CD8-positive, alpha-beta memory T cell (primary cell): ENCODE measurements at regions not wholly inside any gene's neighbourhood (a gene's known extent, or its start where the extent isn't known, plus 50 kb on each side); places are given as distances from the start of the nearest gene placed in this dataset.

ENCODE experiments used
- CTCF ChIA-PET: fragments of 350-600 bp; sonication (Branson Sonifier 250); formaldehyde crosslinking; loops from one replicate; lab custom pipeline; 2021; ENCODE audit warnings: antibody characterized with exemption; lab: Charles Lee
- POLR2A ChIA-PET: fragments of 350-600 bp; sonication (Branson Sonifier 250); formaldehyde crosslinking; loops from one replicate; lab custom pipeline; 2021; ENCODE audit warnings: antibody characterized with exemption; lab: Charles Lee
- DNase-seq, 5 donors: peaks; one replicate each; pipeline versions ENCODE4 v3.0.0 to v3.0.0-alpha.2; 2020 to 2022; ENCODE audit warnings: mixed read lengths in 1 of 5
- H3K27ac ChIP-seq: one replicate; pipeline ENCODE4 v1.7.0; 2013; ENCODE audit warnings: low read depth, mild to moderate bottlenecking, low read length, moderate library complexity
- H3K27me3 ChIP-seq: 2 replicates; pipeline ENCODE4 v1.7.0; 2013; ENCODE audit warnings: low read length, mild to moderate bottlenecking; ENCODE audit not compliant: insufficient read depth, poor library complexity, severe bottlenecking
- H3K36me3 ChIP-seq: 2 replicates; pipeline ENCODE4 v1.7.0; 2013; ENCODE audit warnings: mild to moderate bottlenecking, low read length, moderate library complexity; ENCODE audit not compliant: insufficient read depth
- H3K4me1 ChIP-seq: 2 replicates; pipeline ENCODE4 v1.7.0; 2013; ENCODE audit warnings: mild to moderate bottlenecking, low read length, moderate library complexity; ENCODE audit not compliant: insufficient read depth
- H3K4me3 ChIP-seq: 2 replicates; pipeline ENCODE4 v1.7.0; 2013; ENCODE audit warnings: mild to moderate bottlenecking, low read length
- H3K9me3 ChIP-seq: 2 replicates; pipeline ENCODE4 v1.7.0; 2013; ENCODE audit warnings: mild to moderate bottlenecking, low read length
- H3K27ac Mint-ChIP-seq, 8 donors: one replicate each; pipeline ENCODE4 v1.8.0; 2020 to 2021; ENCODE audit warnings: mixed read lengths in 8 of 8, mild to moderate bottlenecking in 6 of 8, inconsistent platforms in 3 of 8, moderate library complexity in 3 of 8
- H3K27me3 Mint-ChIP-seq, 2 donors: one replicate each; pipeline ENCODE4 v1.8.0; 2020 to 2021; ENCODE audit warnings: mixed read lengths in 2 of 2, mild to moderate bottlenecking in 1 of 2, moderate library complexity in 1 of 2
- H3K36me3 Mint-ChIP-seq, 3 donors: one replicate each; pipeline ENCODE4 v1.8.0; 2020 to 2021; ENCODE audit warnings: mixed read lengths in 3 of 3, inconsistent platforms in 1 of 3, mild to moderate bottlenecking in 1 of 3
- H3K4me1 Mint-ChIP-seq, 3 donors: one replicate each; pipeline ENCODE4 v1.8.0; 2020 to 2021; ENCODE audit warnings: mixed read lengths in 3 of 3, inconsistent platforms in 1 of 3, mild to moderate bottlenecking in 1 of 3
- H3K4me3 Mint-ChIP-seq, 7 donors: one replicate each; pipeline ENCODE4 v1.8.0; 2020 to 2021; ENCODE audit warnings: mixed read lengths in 7 of 7, mild to moderate bottlenecking in 6 of 7, moderate library complexity in 4 of 7, inconsistent platforms in 2 of 7
- H3K9me3 Mint-ChIP-seq, 5 donors: one replicate each; pipeline ENCODE4 v1.8.0; 2020 to 2022; ENCODE audit warnings: mixed read lengths in 5 of 5, mild to moderate bottlenecking in 3 of 5, moderate library complexity in 2 of 5, inconsistent platforms in 1 of 5

- CTCF ChIA-PET = no interaction called here
Observed at GRCh38 chr11:116563028-116563711, 209.6 kb downstream of the BUD13 start.

GRCh38 chr11:116560589-116560988, 212.2 kb downstream of the BUD13 start:
- Histone ChIP-seq H3K36me3 (no peaks in the 10 kb centered on the region), H3K4me3 (no peak overlapping the region), H3K27me3 (no peaks in the 10 kb centered on the region), H3K9me3 (no peaks in the 10 kb centered on the region), H3K4me1 (no peaks in the 10 kb centered on the region), H3K27ac (no peak overlapping the region)
- Mint-ChIP-seq H3K9me3 (peaks cover 0 to 11% (median 6%) of the 10 kb centered on the region in 5 donors), H3K36me3 (no peaks in the 10 kb centered on the region), H3K27me3 (peaks cover 12 to 19% of the 10 kb centered on the region in 2 donors), H3K4me3 (no peak overlapping the region), H3K27ac (no peak overlapping the region), H3K4me1 (no peaks in the 10 kb centered on the region)
- CTCF ChIA-PET = no interaction called here
- POLR2A ChIA-PET = no interaction called here
- no peak for DNase-seq

More at GRCh38 chr11:116563028-116563711, 209.6 kb downstream of the BUD13 start:
- Mint-ChIP-seq H3K4me1 (no peaks in the 10 kb centered on the region), H3K4me3 (no peak overlapping the region), H3K27ac (no peak overlapping the region), H3K36me3 (peaks cover 0 to 2% (median 0%) of the 10 kb centered on the region in 3 donors), H3K9me3 (peaks cover 0 to 3% (median 0%) of the 10 kb centered on the region in 5 donors), H3K27me3 (peaks cover 8 to 22% of the 10 kb centered on the region in 2 donors)
- Histone ChIP-seq H3K4me3 (no peak overlapping the region), H3K36me3 (no peaks in the 10 kb centered on the region), H3K9me3 (no peaks in the 10 kb centered on the region), H3K27me3 (no peaks in the 10 kb centered on the region), H3K27ac (no peak overlapping the region), H3K4me1 (no peaks in the 10 kb centered on the region)
- POLR2A ChIA-PET = no interaction called here
- DNase-seq = no peak

- Histone ChIP-seq H3K4me1 (no peaks in the 10 kb centered on the region), H3K4me3 (no peak overlapping the region), H3K27ac (no peak overlapping the region), H3K36me3 (no peaks in the 10 kb centered on the region), H3K27me3 (no peaks in the 10 kb centered on the region), H3K9me3 (no peaks in the 10 kb centered on the region)
- POLR2A ChIA-PET = no interaction called here
- peaks cover 0 to 18% (median 14%) of the 10 kb centered on the region in 5 donors for H3K9me3 Mint-ChIP-seq
- CTCF ChIA-PET = no interaction called here
- H3K27ac Mint-ChIP-seq = no peak overlapping the region
- peaks cover 13 to 16% of the 10 kb centered on the region in 2 donors for H3K27me3 Mint-ChIP-seq
- DNase-seq = no peak
- no peaks in the 10 kb centered on the region for H3K36me3 Mint-ChIP-seq
- no peaks in the 10 kb centered on the region for H3K4me1 Mint-ChIP-seq
- no peak overlapping the region for H3K4me3 Mint-ChIP-seq
Observed at GRCh38 chr11:116558504-116559211, 214.1 kb downstream of the BUD13 start.

DNA sequence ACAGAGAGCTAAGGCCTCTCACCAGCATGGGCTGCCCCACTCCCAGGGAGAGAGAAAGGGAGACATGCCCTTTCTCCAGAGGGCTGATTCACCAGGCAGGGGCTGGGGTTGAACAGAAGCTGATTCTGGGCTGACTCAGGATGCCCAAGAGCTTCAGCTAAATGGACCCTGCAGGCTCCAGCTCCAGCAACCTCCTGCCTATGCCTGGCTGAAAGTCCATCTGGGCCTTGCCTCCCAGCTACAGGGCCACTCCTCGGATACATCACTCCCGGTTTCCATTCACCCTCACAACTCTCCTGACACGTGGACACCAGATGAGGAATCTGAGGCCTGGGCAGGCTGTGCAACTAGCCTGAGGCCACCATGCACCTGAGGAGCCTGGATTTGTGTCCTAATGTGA, 215.5 kb downstream of the BUD13 start:
- Mint-ChIP-seq H3K27ac (no peak overlapping the region), H3K4me1 (no peaks in the 10 kb centered on the region), H3K9me3 (peaks cover 0 to 20% (median 14%) of the 10 kb centered on the region in 5 donors), H3K27me3 (peaks cover 13 to 19% of the 10 kb centered on the region in 2 donors), H3K36me3 (no peaks in the 10 kb centered on the region), H3K4me3 (no peak overlapping the region)
- CTCF ChIA-PET = no interaction called here
- Histone ChIP-seq H3K4me3 (no peak overlapping the region), H3K27ac (no peak overlapping the region), H3K36me3 (no peaks in the 10 kb centered on the region), H3K9me3 (no peaks in the 10 kb centered on the region), H3K27me3 (no peaks in the 10 kb centered on the region), H3K4me1 (no peaks in the 10 kb centered on the region)
- no peak for DNase-seq
- POLR2A ChIA-PET = no interaction called here

DNA sequence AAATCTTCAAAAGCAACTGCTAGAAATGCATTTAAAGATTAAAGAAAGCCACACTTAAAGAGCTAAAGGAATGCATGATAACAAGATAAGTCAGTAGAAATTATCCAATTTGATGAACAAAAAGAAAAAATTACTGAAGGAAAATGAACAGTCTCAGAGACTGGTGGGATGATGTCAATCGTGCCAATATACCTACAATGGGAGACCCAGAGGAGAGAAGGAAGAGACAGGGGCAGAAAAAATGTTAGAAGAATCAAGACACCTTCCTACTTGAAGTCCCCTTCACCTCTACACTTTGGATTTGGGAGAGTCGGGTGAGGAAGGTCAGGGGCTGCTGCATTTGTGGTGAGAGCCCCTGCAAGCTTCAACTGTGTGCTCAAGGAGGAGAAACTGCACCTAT, 216.3 kb downstream of the BUD13 start:
- Histone ChIP-seq H3K27ac (no peak overlapping the region), H3K9me3 (no peaks in the 10 kb centered on the region), H3K4me3 (no peak overlapping the region), H3K27me3 (no peaks in the 10 kb centered on the region), H3K4me1 (no peaks in the 10 kb centered on the region), H3K36me3 (no peaks in the 10 kb centered on the region)
- H3K27me3 Mint-ChIP-seq = peaks cover 13 to 27% of the 10 kb centered on the region in 2 donors
- ChIA-PET CTCF (no interaction called here), POLR2A (no interaction called here)
- H3K27ac Mint-ChIP-seq = no peak overlapping the region
- no peaks in the 10 kb centered on the region for H3K36me3 Mint-ChIP-seq
- no peak for DNase-seq
- H3K9me3 Mint-ChIP-seq = peaks cover under 1 to 20% (median 14%) of the 10 kb centered on the region in 5 donors
- no peaks in the 10 kb centered on the region for H3K4me1 Mint-ChIP-seq
- no peak overlapping the region for H3K4me3 Mint-ChIP-seq

GRCh38 chr11:116553482-116553881, 219.3 kb downstream of the BUD13 start:
- H3K36me3 ChIP-seq = no peaks in the 10 kb centered on the region
- no peaks in the 10 kb centered on the region for H3K4me1 Mint-ChIP-seq
- H3K9me3 ChIP-seq = no peaks in the 10 kb centered on the region
- ChIA-PET CTCF (no interaction called here), POLR2A (no interaction called here)
- H3K27me3 Mint-ChIP-seq = peaks cover 16 to 39% of the 10 kb centered on the region in 2 donors
- peaks cover 3 to 26% (median 14%) of the 10 kb centered on the region in 5 donors for H3K9me3 Mint-ChIP-seq
- H3K27ac Mint-ChIP-seq = no peak overlapping the region
- no peak overlapping the region for H3K27ac ChIP-seq
- H3K4me1 ChIP-seq = no peaks in the 10 kb centered on the region
- DNase-seq = no peak
- no peak overlapping the region for H3K4me3 Mint-ChIP-seq
- no peaks in the 10 kb centered on the region for H3K36me3 Mint-ChIP-seq
- H3K4me3 ChIP-seq = no peak overlapping the region
- H3K27me3 ChIP-seq = no peaks in the 10 kb centered on the region

DNA sequence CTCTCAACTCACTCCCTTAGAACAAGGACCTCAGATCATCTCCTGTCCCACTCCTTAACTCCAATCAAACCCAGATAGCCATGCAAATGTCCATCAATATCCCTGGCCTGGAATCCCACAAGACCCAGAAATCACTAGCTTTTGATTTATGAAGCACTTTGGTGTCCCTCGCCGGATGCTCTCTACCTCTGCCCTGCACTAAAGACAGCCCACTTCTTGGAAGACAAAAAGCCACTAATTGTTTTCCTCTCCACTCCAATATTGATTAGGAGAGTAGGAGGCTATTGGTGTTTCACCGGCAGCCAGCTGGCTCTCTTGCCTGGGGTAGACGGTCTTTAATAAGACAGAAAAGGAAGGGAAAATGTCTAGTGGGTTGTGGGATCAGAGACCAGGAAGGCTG, 221.2 kb downstream of the BUD13 start:
- peaks cover 3 to 25% (median 13%) of the 10 kb centered on the region in 5 donors for H3K9me3 Mint-ChIP-seq
- no peaks in the 10 kb centered on the region for H3K4me1 ChIP-seq
- H3K9me3 ChIP-seq = no peaks in the 10 kb centered on the region
- H3K4me3 ChIP-seq = no peak overlapping the region
- no peak overlapping the region for H3K27ac ChIP-seq
- H3K27ac Mint-ChIP-seq = no peak overlapping the region
- no peaks in the 10 kb centered on the region for H3K27me3 ChIP-seq
- peaks cover 14 to 46% of the 10 kb centered on the region in 2 donors for H3K27me3 Mint-ChIP-seq
- no peak overlapping the region for H3K4me3 Mint-ChIP-seq
- no peaks in the 10 kb centered on the region for H3K4me1 Mint-ChIP-seq
- no peak for DNase-seq
- no peaks in the 10 kb centered on the region for H3K36me3 ChIP-seq
- CTCF ChIA-PET = no interaction called here
- POLR2A ChIA-PET = no interaction called here
- H3K36me3 Mint-ChIP-seq = no peaks in the 10 kb centered on the region

DNA sequence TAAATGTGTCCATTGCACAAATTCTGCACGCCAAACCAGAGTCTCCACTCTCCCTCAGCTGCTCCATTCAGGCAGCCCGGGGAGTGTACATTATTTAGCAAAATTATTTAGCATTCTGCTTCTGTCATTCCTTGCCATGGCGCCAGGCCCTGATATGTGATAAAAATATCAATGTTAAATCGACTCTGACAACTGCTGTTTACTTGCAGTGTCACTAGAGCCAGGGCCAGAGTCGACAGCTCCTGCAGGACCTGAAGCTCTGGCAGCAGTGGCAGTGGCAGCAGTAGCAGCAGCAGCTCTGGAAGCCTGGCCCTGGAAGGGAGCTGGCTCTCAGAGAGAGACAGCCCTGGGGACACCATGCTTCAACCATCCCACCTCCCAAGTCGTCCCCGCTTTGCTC, 224.5 kb downstream of the BUD13 start:
- Histone ChIP-seq H3K9me3 (no peaks in the 10 kb centered on the region), H3K36me3 (no peaks in the 10 kb centered on the region), H3K27me3 (no peaks in the 10 kb centered on the region), H3K27ac (no peak overlapping the region), H3K4me3 (no peak overlapping the region), H3K4me1 (no peaks in the 10 kb centered on the region)
- no peak for DNase-seq
- H3K27me3 Mint-ChIP-seq = peaks cover 5 to 41% of the 10 kb centered on the region in 2 donors
- peaks cover 0 to 5% (median 3%) of the 10 kb centered on the region in 5 donors for H3K9me3 Mint-ChIP-seq
- H3K4me1 Mint-ChIP-seq = no peaks in the 10 kb centered on the region
- ChIA-PET CTCF (no interaction called here), POLR2A (no interaction called here)
- no peak overlapping the region for H3K27ac Mint-ChIP-seq
- H3K4me3 Mint-ChIP-seq = no peak overlapping the region
- H3K36me3 Mint-ChIP-seq = no peaks in the 10 kb centered on the region
